ENCODE measurements at regions not wholly inside any gene's neighbourhood (a gene's known extent, or its start where the extent isn't known, plus 50 kb on each side); places are given as distances from the start of the nearest gene placed in this dataset.
A peak's percentile ranks its signal among the peaks of the same experiment; 100 is the strongest.

- no peak for DNase-seq (ENCODE audit: low read depth)
- no peak for TF ChIP-seq CTCF (IDR thresholded peaks at IDR 0.05; ENCODE audit: control insufficient read depth, extremely low read depth, insufficient read depth)
- H3K4me3 ChIP-seq (ENCODE audit: low read depth, low read length): no peak overlapping the region
Observed at GRCh38 chr3:46107682-46108081, 80.4 kb upstream of the XCR1 start.

- TF ChIP-seq CTCF (IDR thresholded peaks at IDR 0.05; ENCODE audit: control insufficient read depth, extremely low read depth, insufficient read depth): no peak
- no peak overlapping the region for H3K4me3 ChIP-seq (ENCODE audit: low read depth, low read length)
- no peak for DNase-seq (ENCODE audit: low read depth)
Observed at GRCh38 chr3:46105306-46105919, 78.1 kb upstream of the XCR1 start.

GRCh38 chr3:46104706-46105105, 77.4 kb upstream of the XCR1 start:
- no peak overlapping the region for H3K4me3 ChIP-seq (ENCODE audit: low read depth, low read length)
- no peak for TF ChIP-seq CTCF (IDR thresholded peaks at IDR 0.05; ENCODE audit: control insufficient read depth, extremely low read depth, insufficient read depth)
- DNase-seq (ENCODE audit: low read depth): no peak

- TF ChIP-seq CTCF (IDR thresholded peaks at IDR 0.05; ENCODE audit: control insufficient read depth, extremely low read depth, insufficient read depth): no peak
- no peak for DNase-seq (ENCODE audit: low read depth)
- no peak overlapping the region for H3K4me3 ChIP-seq (ENCODE audit: low read depth, low read length)
Observed at GRCh38 chr3:46102780-46103130, 75.5 kb upstream of the XCR1 start.

GRCh38 chr3:46102059-46102779, 74.9 kb upstream of the XCR1 start:
- no peak overlapping the region for H3K4me3 ChIP-seq (ENCODE audit: low read depth, low read length)
- no peak for DNase-seq (ENCODE audit: low read depth)
- 0 out of 2 replicates have a peak, but pooled peaks have one; percentile 1 for TF ChIP-seq CTCF (IDR thresholded peaks at IDR 0.05; ENCODE audit: control insufficient read depth, extremely low read depth, insufficient read depth)

- DNase-seq (ENCODE audit: low read depth): no peak
- no peak overlapping the region for H3K4me3 ChIP-seq (ENCODE audit: low read depth, low read length)
- no peak for TF ChIP-seq CTCF (IDR thresholded peaks at IDR 0.05; ENCODE audit: control insufficient read depth, extremely low read depth, insufficient read depth)
Observed at GRCh38 chr3:46100812-46101211, 73.5 kb upstream of the XCR1 start.

All from LNCaP clone FGC (cell line).